Non-pigmented ciliary epithelial cell (primary cell): ENCODE measurements at regions not wholly inside any gene's neighbourhood (a gene's known extent, or its start where the extent isn't known, plus 50 kb on each side); places are given as distances from the start of the nearest gene placed in this dataset.

Source experiments
- DNase-seq: peaks from one replicate; pipeline ENCODE4 v3.0.0-alpha.2; 2010; ENCODE audit warnings: low read depth

DNA sequence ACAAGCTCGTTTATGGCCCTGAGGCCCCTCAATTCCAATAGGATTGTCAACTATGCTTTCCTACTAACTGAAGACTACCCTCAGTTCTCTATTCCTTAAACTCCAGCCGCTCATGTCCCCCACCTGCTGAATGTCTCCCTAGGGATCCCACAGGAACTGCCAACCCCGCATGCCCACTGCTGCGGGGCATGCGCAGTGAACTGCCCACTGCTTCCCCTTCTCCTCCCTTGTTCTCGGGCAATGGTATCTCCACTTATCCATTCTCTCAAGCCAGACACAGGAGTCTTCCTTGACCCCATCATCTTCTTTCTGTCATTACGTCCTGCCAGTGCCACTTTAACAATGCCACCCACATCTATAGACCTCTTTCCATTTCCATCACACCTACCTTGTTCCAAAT, 90.0 kb downstream of the FGF18 start:
- no peak for DNase-seq

- no peak for DNase-seq
Observed at GRCh38 chr5:171512397-171512796, 93.0 kb downstream of the FGF18 start.

- DNase-seq: no peak
Observed at GRCh38 chr5:171513591-171513990, 94.1 kb downstream of the FGF18 start.

GRCh38 chr5:171518916-171519315, 99.5 kb downstream of the FGF18 start:
- no peak for DNase-seq

DNA sequence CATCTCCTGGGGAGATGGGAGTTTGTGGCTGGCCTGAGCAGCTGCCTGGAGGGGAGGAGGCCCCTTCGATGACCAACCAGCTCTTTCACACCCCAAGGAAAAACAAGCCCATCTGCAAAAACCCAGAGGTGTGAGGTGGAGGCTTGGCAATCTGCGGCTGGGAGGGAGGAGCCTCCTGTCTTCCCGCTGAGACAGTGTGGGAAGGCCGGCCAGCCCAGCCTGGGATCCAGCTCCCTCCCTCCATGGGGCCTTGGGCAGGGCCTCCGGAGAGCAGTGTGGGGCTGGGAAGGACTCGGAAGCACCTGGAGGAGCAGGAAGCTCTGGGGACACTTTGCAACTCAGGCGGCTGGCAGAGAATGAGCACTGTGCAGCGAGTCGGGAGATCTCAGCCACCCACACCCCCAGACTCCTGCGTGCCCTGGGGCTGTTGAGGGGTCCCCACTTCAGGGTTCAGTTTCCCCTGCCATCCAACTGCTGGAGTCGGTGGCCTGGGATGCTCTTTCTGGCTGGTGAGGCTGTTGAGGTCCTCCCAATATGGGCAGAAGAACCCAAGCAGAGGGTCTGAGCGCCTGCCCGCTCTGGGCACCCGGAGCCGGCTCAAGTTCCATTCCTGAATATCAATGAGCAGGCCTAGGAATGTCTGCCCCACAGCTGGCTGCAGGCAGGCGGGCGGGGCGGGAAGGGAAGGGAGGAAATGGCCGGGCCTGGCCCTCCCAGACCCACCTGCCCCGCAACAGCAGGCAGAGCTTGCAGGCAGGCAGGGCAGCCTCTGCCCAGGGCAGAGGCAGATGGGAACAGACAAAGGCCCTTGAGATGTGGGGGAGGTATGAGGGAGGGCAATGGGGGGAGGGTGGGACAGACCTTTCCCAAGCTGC, 101.1 kb downstream of the FGF18 start:
- DNase-seq: no peak

- DNase-seq: peak; percentile 83
Observed at GRCh38 chr5:171521219-171521633, 101.8 kb downstream of the FGF18 start.

GRCh38 chr5:171521679-171522078, 102.2 kb downstream of the FGF18 start:
- DNase-seq: no peak

DNA sequence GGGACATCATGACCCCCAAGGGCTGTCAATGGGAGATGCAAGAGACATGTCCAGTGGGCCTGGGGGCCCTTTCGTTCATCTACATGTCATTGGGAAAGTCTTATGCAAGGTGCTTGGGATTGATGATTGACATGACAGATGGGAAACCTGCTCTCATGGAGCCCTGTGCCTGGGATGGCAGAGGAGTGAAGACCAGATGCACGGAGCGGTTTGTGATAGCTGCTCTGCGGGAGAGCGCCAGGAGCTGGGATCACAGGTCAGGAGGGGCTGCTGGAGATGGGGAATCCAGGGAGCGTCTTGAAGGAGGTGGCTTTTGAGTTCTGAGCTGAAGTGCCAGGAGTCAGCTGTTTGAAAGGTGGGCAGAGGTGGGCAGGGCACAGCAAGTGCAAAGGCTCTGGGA, 104.3 kb downstream of the FGF18 start:
- no peak for DNase-seq

GRCh38 chr5:171524466-171524865, 105.0 kb downstream of the FGF18 start:
- DNase-seq: no peak

GRCh38 chr5:171525085-171525484, 105.6 kb downstream of the FGF18 start:
- no peak for DNase-seq

GRCh38 chr5:171528036-171528435, 108.6 kb downstream of the FGF18 start:
- DNase-seq: no peak

GRCh38 chr5:171528865-171529614, 109.6 kb downstream of the FGF18 start:
- DNase-seq: no peak

GRCh38 chr5:171531638-171532037, 112.2 kb downstream of the FGF18 start:
- no peak for DNase-seq

DNA sequence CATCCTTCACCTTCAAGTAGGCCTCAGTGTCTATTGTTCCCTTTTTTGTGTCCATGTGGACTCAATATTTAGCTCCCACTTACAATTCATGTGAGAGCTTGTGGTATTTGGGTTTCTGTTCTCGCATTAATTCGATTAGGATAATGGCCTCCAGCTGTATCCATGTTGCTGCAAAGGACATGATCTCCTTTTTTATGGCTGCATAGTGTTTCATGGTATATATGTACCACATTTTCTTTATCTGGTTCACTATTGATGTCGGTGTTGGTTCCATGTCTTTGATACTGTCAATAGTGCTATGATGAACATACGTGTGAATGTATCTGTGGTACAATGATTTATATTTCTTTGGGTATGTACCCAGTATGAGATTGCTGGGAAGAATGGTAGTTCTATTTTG, 113.7 kb downstream of the FGF18 start:
- DNase-seq: no peak

- no peak for DNase-seq
Observed at GRCh38 chr5:171534043-171534895, 114.8 kb downstream of the FGF18 start.

DNA sequence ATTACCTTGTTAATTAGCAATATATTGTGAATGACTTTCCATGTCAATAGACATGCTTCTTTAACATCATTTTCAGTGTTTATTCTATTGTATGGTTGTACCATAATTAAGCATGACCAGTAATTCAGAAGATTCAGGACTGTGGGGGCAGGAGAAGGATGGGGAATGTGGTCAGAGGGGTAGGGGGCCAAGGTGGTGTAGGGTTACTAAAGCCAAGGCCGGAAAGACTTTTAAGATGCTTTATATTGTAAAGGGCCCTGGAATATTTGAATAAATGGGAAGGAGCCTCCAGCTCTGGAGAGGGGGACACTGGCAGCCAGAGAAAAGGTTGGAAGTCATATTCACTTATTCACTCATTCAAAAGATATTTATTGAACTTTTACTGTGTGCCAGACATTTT, 115.7 kb downstream of the FGF18 start:
- DNase-seq: no peak

GRCh38 chr5:171537070-171537849, 117.8 kb downstream of the FGF18 start:
- DNase-seq: no peak

DNA sequence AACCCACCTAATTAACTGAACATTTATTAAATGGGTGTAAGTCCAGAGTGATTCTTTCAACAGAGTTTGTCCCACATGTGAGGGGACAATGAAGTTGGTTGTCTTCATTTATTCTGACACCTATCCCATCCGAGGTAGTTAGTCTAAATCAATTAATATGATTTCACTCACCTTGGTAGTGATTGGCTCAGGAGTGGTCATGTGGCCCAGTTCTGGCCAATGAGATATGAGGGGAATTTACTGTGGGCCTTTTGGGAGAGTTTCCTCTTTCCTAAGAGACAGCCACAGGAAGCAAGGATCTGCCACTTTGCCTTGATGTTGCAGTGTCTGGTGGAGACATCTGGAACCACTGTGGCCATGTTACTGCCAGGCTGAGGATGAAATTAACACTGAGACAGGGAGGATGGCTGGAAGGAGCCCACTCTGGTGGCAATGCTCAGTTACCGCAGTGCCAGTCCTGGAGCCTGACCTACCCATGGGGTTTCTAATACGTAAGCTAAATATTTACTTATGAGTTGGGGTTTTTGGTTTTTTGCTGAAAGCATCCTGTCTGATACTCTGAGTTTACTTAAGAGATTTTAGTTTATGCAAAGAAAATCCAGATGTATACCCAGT, 118.6 kb downstream of the FGF18 start:
- no peak for DNase-seq

- no peak for DNase-seq
Observed at GRCh38 chr5:171538681-171539080, 119.2 kb downstream of the FGF18 start.

- DNase-seq: no peak
Observed at GRCh38 chr5:171540865-171541264, 121.4 kb downstream of the FGF18 start.

GRCh38 chr5:171541341-171541776, 121.9 kb downstream of the FGF18 start:
- no peak for DNase-seq
